ENCODE measurements at regions not wholly inside any gene's neighbourhood (a gene's known extent, or its start where the extent isn't known, plus 50 kb on each side); places are given as distances from the start of the nearest gene placed in this dataset.

- no peak overlapping the region for H3K4me3 ChIP-seq (ENCODE audit: low read length)
- no peak for DNase-seq (ENCODE audit: low read depth)
- TF ChIP-seq CTCF (conservative IDR thresholded peaks at IDR 0.05; ENCODE audit: low read length), result no peak; the same call in 1 of the 2 replicates
Observed at GRCh38 chr7:18151422-18151821, 123.8 kb upstream of the PRPS1L1 start.

- no peak for DNase-seq (ENCODE audit: low read depth)
- no peak overlapping the region for H3K4me3 ChIP-seq (ENCODE audit: low read length)
- TF ChIP-seq CTCF (conservative IDR thresholded peaks at IDR 0.05; ENCODE audit: low read length), result no peak
Observed at GRCh38 chr7:18153183-18153748, 125.6 kb upstream of the PRPS1L1 start.

GRCh38 chr7:18154726-18155125 lies 127.1 kb upstream of the PRPS1L1 start:
- no peak overlapping the region for H3K4me3 ChIP-seq (ENCODE audit: low read length)
- no peak for TF ChIP-seq CTCF (conservative IDR thresholded peaks at IDR 0.05; ENCODE audit: low read length)
- no peak for DNase-seq (ENCODE audit: low read depth)

GRCh38 chr7:18157233-18157632 lies 129.6 kb upstream of the PRPS1L1 start:
- DNase-seq (ENCODE audit: low read depth), result no peak
- TF ChIP-seq CTCF (conservative IDR thresholded peaks at IDR 0.05; ENCODE audit: low read length), result no peak
- no peak overlapping the region for H3K4me3 ChIP-seq (ENCODE audit: low read length)

GRCh38 chr7:18162657-18163056 lies 135.0 kb upstream of the PRPS1L1 start:
- no peak overlapping the region for H3K4me3 ChIP-seq (ENCODE audit: low read length)
- no peak for DNase-seq (ENCODE audit: low read depth)
- no peak for TF ChIP-seq CTCF (conservative IDR thresholded peaks at IDR 0.05; ENCODE audit: low read length)

- peak; percentile 17 for DNase-seq (ENCODE audit: low read depth)
- H3K4me3 ChIP-seq (ENCODE audit: low read length), result no peak overlapping the region
Observed at GRCh38 chr7:18163091-18163490, 135.4 kb upstream of the PRPS1L1 start.

More at GRCh38 chr7:18163091-18163490, 135.4 kb upstream of the PRPS1L1 start:
- no peak for TF ChIP-seq CTCF (conservative IDR thresholded peaks at IDR 0.05; ENCODE audit: low read length)

Data from AG10803 (cell line).